ENCODE measurements at regions not wholly inside any gene's neighbourhood (a gene's known extent, or its start where the extent isn't known, plus 50 kb on each side); places are given as distances from the start of the nearest gene placed in this dataset.

GRCh38 chr19:30718014-30718413 lies 345.8 kb downstream of the ZNF536 start:
- 71 to 78% methylated on average over 2 of the region's 2 CpGs for WGBS, 2 donors
- no peaks in the 10 kb centered on the region for H3K27me3 ChIP-seq
- H3K9me3 ChIP-seq = no peaks in the 10 kb centered on the region
- peaks cover 0 to 22% (median 0%) of the 10 kb centered on the region in 3 donors for H3K4me1 ChIP-seq
- DNase-seq = no peak
- TF ChIP-seq CTCF (IDR thresholded peaks at IDR 0.05) = no peak
- TF ChIP-seq POLR2A (IDR thresholded peaks at IDR 0.05) = no peak
- H3K4me3 ChIP-seq = no peak overlapping the region
- no peaks in the 10 kb centered on the region for H3K36me3 ChIP-seq
- intact Hi-C loops (cut with DNase I) = no loop called here
- H3K27ac ChIP-seq = no peak overlapping the region

GRCh38 chr19:30717381-30717780 lies 345.2 kb downstream of the ZNF536 start:
- 86 to 91% methylated on average over 3 to 5 of the region's 5 CpGs for WGBS, 2 donors
- no peak overlapping the region for H3K4me3 ChIP-seq
- TF ChIP-seq POLR2A (IDR thresholded peaks at IDR 0.05) = no peak
- no peaks in the 10 kb centered on the region for H3K27me3 ChIP-seq
- H3K4me1 ChIP-seq = peaks cover 0 to 22% (median 0%) of the 10 kb centered on the region in 3 donors
- intact Hi-C loops (cut with DNase I) = no loop called here
- DNase-seq = no peak
- no peaks in the 10 kb centered on the region for H3K36me3 ChIP-seq
- no peak overlapping the region for H3K27ac ChIP-seq
- no peaks in the 10 kb centered on the region for H3K9me3 ChIP-seq

GRCh38 chr19:30712431-30713337 lies 340.5 kb downstream of the ZNF536 start:
- Histone ChIP-seq H3K9me3 (no peaks in the 10 kb centered on the region), H3K36me3 (no peaks in the 10 kb centered on the region), H3K27ac (no peak overlapping the region), H3K4me3 (no peak overlapping the region), H3K27me3 (peaks cover 0 to 14% (median 0%) of the 10 kb centered on the region in 4 donors), H3K4me1 (no peaks in the 10 kb centered on the region)
- intact Hi-C loops (cut with DNase I) = no loop called here
- 64 to 66% methylated on average over 7 of the region's 7 CpGs for WGBS, 2 donors
- TF ChIP-seq POLR2A (IDR thresholded peaks at IDR 0.05) = no peak
- TF ChIP-seq CTCF (IDR thresholded peaks at IDR 0.05) = no peak
- no peak for DNase-seq

- no peak for TF ChIP-seq POLR2A (IDR thresholded peaks at IDR 0.05)
- no peak for TF ChIP-seq CTCF (IDR thresholded peaks at IDR 0.05)
- H3K4me3 ChIP-seq = no peak overlapping the region
- no peaks in the 10 kb centered on the region for H3K36me3 ChIP-seq
- H3K27me3 ChIP-seq = peaks cover 0 to 14% (median 0%) of the 10 kb centered on the region in 4 donors
- H3K27ac ChIP-seq = no peak overlapping the region
- intact Hi-C loops (cut with DNase I) = no loop called here
- H3K4me1 ChIP-seq = no peaks in the 10 kb centered on the region
- 89 to 95% methylated on average over 4 of the region's 4 CpGs for WGBS, 2 donors
- no peak for DNase-seq
- H3K9me3 ChIP-seq = no peaks in the 10 kb centered on the region
Measured at GRCh38 chr19:30711826-30712225, 339.6 kb downstream of the ZNF536 start.

GRCh38 chr19:30711296-30711695 lies 339.1 kb downstream of the ZNF536 start:
- no peak overlapping the region for H3K27ac ChIP-seq
- no peaks in the 10 kb centered on the region for H3K36me3 ChIP-seq
- no peak for DNase-seq
- no peak overlapping the region for H3K4me3 ChIP-seq
- no peaks in the 10 kb centered on the region for H3K4me1 ChIP-seq
- intact Hi-C loops (cut with DNase I) = no loop called here
- no peaks in the 10 kb centered on the region for H3K9me3 ChIP-seq
- TF ChIP-seq POLR2A (IDR thresholded peaks at IDR 0.05) = no peak
- TF ChIP-seq CTCF (IDR thresholded peaks at IDR 0.05) = no peak
- peaks cover 0 to 14% (median 0%) of the 10 kb centered on the region in 4 donors for H3K27me3 ChIP-seq
- 43 to 54% methylated on average over 17 of the region's 17 CpGs for WGBS, 2 donors
